Thyroid gland (tissue), 4 donors: ENCODE measurements at regions not wholly inside any gene's neighbourhood (a gene's known extent, or its start where the extent isn't known, plus 50 kb on each side); places are given as distances from the start of the nearest gene placed in this dataset.

Experiments
- CTCF ChIP-seq, 6 experiments: fragments of 200-600 bp in 3 of 6; fragments of 450-650 bp in 3 of 6; sonication (generic) in 3 of 6; IDR thresholded peaks; one replicate each; pipeline ENCODE4 v1.5.1; 2016 to 2019; ENCODE audit warnings: antibody characterized with exemption in 6 of 6, mild to moderate bottlenecking in 2 of 6, inconsistent platforms in 1 of 6, moderate library complexity in 1 of 6
- POLR2A ChIP-seq, 2 donors: fragments of 450-650 bp; IDR thresholded peaks; one replicate each; pipeline ENCODE4 v1.6.1; 2017; ENCODE audit warnings: antibody characterized with exemption in 2 of 2, mild to moderate bottlenecking in 2 of 2, moderate library complexity in 1 of 2

- TF ChIP-seq CTCF (IDR thresholded peaks at IDR 0.05) (no peak), POLR2A (IDR thresholded peaks at IDR 0.05) (no peak)
Observed at GRCh38 chr4:54593795-54594322, 63.9 kb upstream of the KIT start.
